ENCODE measurements at regions not wholly inside any gene's neighbourhood (a gene's known extent, or its start where the extent isn't known, plus 50 kb on each side); places are given as distances from the start of the nearest gene placed in this dataset.
"Not testable (repeated sequence)": the region's sequence is repeated elsewhere in the genome, so short reads cannot be mapped to it uniquely, and the experiment has no call there.

GRCh38 chr5:1606951-1607350 is 83.2 kb upstream of the LPCAT1 start:
- TF ChIP-seq GLIS3 (CRISPR knock-in tag; IDR thresholded peaks at IDR 0.05); ZFP3 (CRISPR knock-in tag; IDR thresholded peaks at IDR 0.05); CSRNP3 (CRISPR knock-in tag; IDR thresholded peaks at IDR 0.05); PATZ1 (CRISPR knock-in tag; IDR thresholded peaks at IDR 0.05; ENCODE audit: borderline replicate concordance); TSHZ2 (CRISPR knock-in tag; IDR thresholded peaks at IDR 0.05); RARB (CRISPR knock-in tag; IDR thresholded peaks at IDR 0.05); BACH2 (CRISPR knock-in tag; IDR thresholded peaks at IDR 0.05; ENCODE audit: borderline replicate concordance); ZFP30 (CRISPR knock-in tag; IDR thresholded peaks at IDR 0.05); ISL1 (CRISPR knock-in tag; IDR thresholded peaks at IDR 0.05); SNAI2 (CRISPR knock-in tag; IDR thresholded peaks at IDR 0.05); ESRRG (CRISPR knock-in tag; IDR thresholded peaks at IDR 0.05); ZNF565 (CRISPR knock-in tag; conservative IDR thresholded peaks at IDR 0.05; ENCODE audit: low read depth); ZNF8 (CRISPR knock-in tag; IDR thresholded peaks at IDR 0.05): not testable (repeated sequence)
